Activated CD8-positive, alpha-beta T cell treated with anti-CD3 and anti-CD28 coated beads for 36 hours (primary cell): ENCODE measurements at regions not wholly inside any gene's neighbourhood (a gene's known extent, or its start where the extent isn't known, plus 50 kb on each side); places are given as distances from the start of the nearest gene placed in this dataset.

Experiments used
- ATAC-seq: fragments of 200-7000 bp; cut with Tn5 transposase; one replicate; pipeline ENCODE4 v1.10.0; 2021; ENCODE audit warnings: mild to moderate bottlenecking, moderate library complexity
- CTCF ChIA-PET: fragments of 350-600 bp; sonication (Branson Sonifier 250); formaldehyde crosslinking; loops from one replicate; lab custom pipeline; 2021; ENCODE audit warnings: antibody characterized with exemption; lab: Charles Lee
- POLR2A ChIA-PET: fragments of 350-600 bp; sonication (Branson Sonifier 250); formaldehyde crosslinking; loops from one replicate; lab custom pipeline; 2021; ENCODE audit warnings: antibody characterized with exemption; lab: Charles Lee
- DNase-seq: peaks from one replicate; pipeline ENCODE4 v3.0.0-alpha.2; 2020
- H3K27ac Mint-ChIP-seq: one replicate; pipeline ENCODE4 v1.8.0; 2021; ENCODE audit warnings: mild to moderate bottlenecking, mixed read lengths
- H3K27me3 Mint-ChIP-seq: one replicate; pipeline ENCODE4 v1.8.0; 2021; ENCODE audit warnings: mixed read lengths
- H3K36me3 Mint-ChIP-seq: one replicate; pipeline ENCODE4 v1.8.0; 2021; ENCODE audit warnings: low read depth, mixed read lengths
- H3K4me1 Mint-ChIP-seq: one replicate; pipeline ENCODE4 v1.8.0; 2021; ENCODE audit warnings: low read depth, mixed read lengths
- H3K4me3 Mint-ChIP-seq: one replicate; pipeline ENCODE4 v1.8.0; 2021; ENCODE audit warnings: mild to moderate bottlenecking, moderate library complexity, mixed read lengths
- H3K9me3 Mint-ChIP-seq: one replicate; pipeline ENCODE4 v1.8.0; 2021; ENCODE audit warnings: mixed read lengths
- intact Hi-C: fragments of 100-400 bp; cut with micrococcal nuclease; formaldehyde crosslinking; loops from one replicate; pipeline ENCODE4 v1.10.0; 2022
- TF ChIP-seq, protein P1 (sequence below): fragments of 200-600 bp; IDR thresholded peaks from one replicate; pipeline ENCODE4 v1.8.0; 2022; ENCODE audit warnings: antibody characterized with exemption, mild to moderate bottlenecking

DNA sequence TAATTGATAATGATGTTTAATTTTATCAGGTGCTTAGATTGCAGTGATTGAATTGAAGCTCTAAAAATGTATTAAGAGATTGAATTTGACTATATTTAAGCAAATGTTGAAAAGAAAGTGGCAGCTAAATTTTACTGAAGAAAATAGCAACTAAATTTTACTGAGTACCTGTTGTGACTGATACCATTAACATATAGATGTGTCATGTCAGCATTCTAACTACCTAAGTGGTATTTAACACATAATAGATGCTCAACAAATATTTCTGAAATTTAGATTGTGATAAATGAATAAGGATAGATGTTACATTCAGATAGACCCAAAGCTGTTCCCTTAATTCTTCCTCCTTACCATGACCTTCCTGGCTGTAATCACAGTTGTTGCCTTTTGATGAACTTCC is 350.9 kb upstream of the VWC2 start:
- Mint-ChIP-seq H3K9me3 (peaks cover 2% of the 10 kb centered on the region), H3K4me3 (no peak overlapping the region), H3K27ac (no peak overlapping the region), H3K27me3 (no peaks in the 10 kb centered on the region), H3K4me1 (no peaks in the 10 kb centered on the region), H3K36me3 (no peaks in the 10 kb centered on the region)
- ChIA-PET CTCF (no interaction called here), POLR2A (no interaction called here)
- DNase-seq (no peak), ATAC-seq (no peak)
- TF ChIP-seq, protein P1, sequence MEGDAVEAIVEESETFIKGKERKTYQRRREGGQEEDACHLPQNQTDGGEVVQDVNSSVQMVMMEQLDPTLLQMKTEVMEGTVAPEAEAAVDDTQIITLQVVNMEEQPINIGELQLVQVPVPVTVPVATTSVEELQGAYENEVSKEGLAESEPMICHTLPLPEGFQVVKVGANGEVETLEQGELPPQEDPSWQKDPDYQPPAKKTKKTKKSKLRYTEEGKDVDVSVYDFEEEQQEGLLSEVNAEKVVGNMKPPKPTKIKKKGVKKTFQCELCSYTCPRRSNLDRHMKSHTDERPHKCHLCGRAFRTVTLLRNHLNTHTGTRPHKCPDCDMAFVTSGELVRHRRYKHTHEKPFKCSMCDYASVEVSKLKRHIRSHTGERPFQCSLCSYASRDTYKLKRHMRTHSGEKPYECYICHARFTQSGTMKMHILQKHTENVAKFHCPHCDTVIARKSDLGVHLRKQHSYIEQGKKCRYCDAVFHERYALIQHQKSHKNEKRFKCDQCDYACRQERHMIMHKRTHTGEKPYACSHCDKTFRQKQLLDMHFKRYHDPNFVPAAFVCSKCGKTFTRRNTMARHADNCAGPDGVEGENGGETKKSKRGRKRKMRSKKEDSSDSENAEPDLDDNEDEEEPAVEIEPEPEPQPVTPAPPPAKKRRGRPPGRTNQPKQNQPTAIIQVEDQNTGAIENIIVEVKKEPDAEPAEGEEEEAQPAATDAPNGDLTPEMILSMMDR = no peak
- intact Hi-C loops = no loop called here

DNA sequence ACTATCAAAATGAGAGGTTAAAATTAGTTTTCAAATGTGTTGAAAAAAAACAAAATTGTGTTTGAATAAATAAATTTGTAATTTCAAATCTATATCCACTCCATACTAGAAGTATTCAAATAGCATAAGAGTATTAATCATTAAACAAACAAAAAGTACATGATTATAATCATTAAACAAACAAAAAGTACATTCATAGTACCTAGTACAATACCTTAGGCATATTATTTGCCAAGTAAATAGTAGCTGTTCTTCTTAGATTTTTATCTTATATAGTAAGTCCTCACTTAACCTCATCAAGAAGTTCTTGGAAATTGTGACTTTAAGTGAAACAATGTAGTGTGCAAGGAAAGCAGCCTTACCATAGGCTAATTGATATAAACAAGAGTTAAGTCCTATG is 349.3 kb upstream of the VWC2 start:
- Mint-ChIP-seq H3K27me3 (no peaks in the 10 kb centered on the region), H3K4me3 (no peak overlapping the region), H3K9me3 (peaks cover 4% of the 10 kb centered on the region), H3K27ac (no peak overlapping the region), H3K36me3 (no peaks in the 10 kb centered on the region), H3K4me1 (no peaks in the 10 kb centered on the region)
- TF ChIP-seq, protein P1 = no peak
- POLR2A ChIA-PET = no interaction called here
- no peak for DNase-seq
- no peak for ATAC-seq
- intact Hi-C loops = no loop called here
- CTCF ChIA-PET = no interaction called here

DNA sequence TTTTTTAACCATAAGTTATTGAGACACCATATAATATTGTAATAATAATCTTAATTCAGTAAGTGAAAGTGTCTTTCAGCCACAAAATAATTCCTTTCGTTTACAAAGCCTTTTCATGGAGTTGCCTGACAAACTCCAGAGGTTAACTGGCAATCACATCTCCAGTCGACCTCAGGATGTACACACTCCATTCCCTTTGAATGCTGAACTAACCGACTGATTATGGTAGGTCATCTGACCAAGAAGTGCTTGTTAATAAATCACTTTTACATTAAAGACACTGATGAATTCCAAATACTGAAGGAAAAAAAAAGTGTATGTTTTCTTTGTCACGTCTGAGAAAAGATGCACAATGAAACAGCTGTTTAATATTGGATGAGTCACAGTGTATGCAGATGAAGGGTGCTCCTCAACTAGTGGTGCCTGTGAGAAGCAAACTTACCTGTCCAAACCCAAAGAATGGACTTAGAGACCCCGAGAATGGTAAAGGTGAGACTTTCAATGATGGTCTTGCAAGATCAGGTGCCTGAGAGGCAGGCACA is 348.1 kb upstream of the VWC2 start:
- Mint-ChIP-seq H3K36me3 (no peaks in the 10 kb centered on the region), H3K9me3 (peaks cover 4% of the 10 kb centered on the region), H3K4me1 (no peaks in the 10 kb centered on the region), H3K4me3 (no peak overlapping the region), H3K27me3 (no peaks in the 10 kb centered on the region), H3K27ac (no peak overlapping the region)
- TF ChIP-seq, protein P1 = no peak
- intact Hi-C loops = no loop called here
- DNase-seq = no peak
- ChIA-PET POLR2A (no interaction called here), CTCF (no interaction called here)
- ATAC-seq = no peak

DNA sequence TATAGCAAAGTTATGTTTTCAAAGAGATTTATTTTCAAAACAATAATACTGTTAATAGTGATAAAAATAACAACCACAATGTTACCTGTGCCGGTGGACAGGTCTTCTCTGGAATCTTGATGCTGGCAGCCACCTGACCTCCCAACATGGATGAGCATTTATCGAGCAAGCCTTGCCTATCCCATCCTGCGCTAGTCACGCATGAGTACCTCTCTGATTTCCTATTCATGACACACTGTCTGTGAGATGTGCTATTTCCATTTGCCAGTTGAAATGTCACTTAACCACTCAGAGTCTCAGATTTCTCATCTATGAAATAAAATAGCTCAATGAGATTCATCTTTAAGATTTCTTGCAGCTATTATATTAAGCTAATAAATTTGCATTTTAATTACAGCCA is 341.2 kb upstream of the VWC2 start:
- Mint-ChIP-seq H3K4me3 (no peak overlapping the region), H3K9me3 (peaks cover 2% of the 10 kb centered on the region), H3K36me3 (no peaks in the 10 kb centered on the region), H3K27me3 (no peaks in the 10 kb centered on the region), H3K27ac (no peak overlapping the region), H3K4me1 (no peaks in the 10 kb centered on the region)
- TF ChIP-seq, protein P1 = no peak
- DNase-seq (no peak), ATAC-seq (no peak)
- intact Hi-C loops = no loop called here
- POLR2A ChIA-PET = no interaction called here
- CTCF ChIA-PET = no interaction called here

DNA sequence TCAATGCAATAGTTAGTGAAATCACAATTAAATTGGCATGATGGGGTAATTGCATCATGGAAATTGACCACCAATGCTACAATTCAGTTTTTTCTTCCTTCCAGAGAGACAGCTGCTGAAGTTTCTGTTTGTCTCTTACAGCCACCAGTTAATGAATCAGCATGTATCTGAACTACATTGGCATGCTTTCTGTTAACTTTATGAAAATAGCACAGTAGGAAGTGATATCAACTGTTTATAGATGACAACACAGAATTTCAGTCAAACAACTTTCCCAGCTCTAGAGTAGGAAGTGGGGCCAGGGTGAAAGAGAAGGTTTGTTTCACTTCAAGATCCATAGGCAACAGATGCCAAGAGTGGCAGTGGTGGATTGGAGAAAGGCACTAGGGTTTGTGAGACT is 339.6 kb upstream of the VWC2 start:
- intact Hi-C loops = no loop called here
- ChIA-PET POLR2A (no interaction called here), CTCF (no interaction called here)
- Mint-ChIP-seq H3K27ac (no peak overlapping the region), H3K4me1 (no peaks in the 10 kb centered on the region), H3K4me3 (no peak overlapping the region), H3K9me3 (no peaks in the 10 kb centered on the region), H3K36me3 (no peaks in the 10 kb centered on the region), H3K27me3 (no peaks in the 10 kb centered on the region)
- TF ChIP-seq, protein P1 = no peak
- ATAC-seq (no peak), DNase-seq (no peak)
